ENCODE measurements at regions not wholly inside any gene's neighbourhood (a gene's known extent, or its start where the extent isn't known, plus 50 kb on each side); places are given as distances from the start of the nearest gene placed in this dataset.

GRCh38 chr11:92383430-92383829 lies 158.8 kb downstream of the FAT3 start:
- no peak for TF ChIP-seq NFIC (IDR thresholded peaks at IDR 0.05)
- no peak for TF ChIP-seq CREB1 (IDR thresholded peaks at IDR 0.05; ENCODE audit: low read depth)
- TF ChIP-seq TCF12 (IDR thresholded peaks at IDR 0.05; ENCODE audit: low read depth): no peak
